ENCODE measurements at regions not wholly inside any gene's neighbourhood (a gene's known extent, or its start where the extent isn't known, plus 50 kb on each side); places are given as distances from the start of the nearest gene placed in this dataset.
"Not testable (repeated sequence)": the region's sequence is repeated elsewhere in the genome, so short reads cannot be mapped to it uniquely, and the experiment has no call there.

DNA sequence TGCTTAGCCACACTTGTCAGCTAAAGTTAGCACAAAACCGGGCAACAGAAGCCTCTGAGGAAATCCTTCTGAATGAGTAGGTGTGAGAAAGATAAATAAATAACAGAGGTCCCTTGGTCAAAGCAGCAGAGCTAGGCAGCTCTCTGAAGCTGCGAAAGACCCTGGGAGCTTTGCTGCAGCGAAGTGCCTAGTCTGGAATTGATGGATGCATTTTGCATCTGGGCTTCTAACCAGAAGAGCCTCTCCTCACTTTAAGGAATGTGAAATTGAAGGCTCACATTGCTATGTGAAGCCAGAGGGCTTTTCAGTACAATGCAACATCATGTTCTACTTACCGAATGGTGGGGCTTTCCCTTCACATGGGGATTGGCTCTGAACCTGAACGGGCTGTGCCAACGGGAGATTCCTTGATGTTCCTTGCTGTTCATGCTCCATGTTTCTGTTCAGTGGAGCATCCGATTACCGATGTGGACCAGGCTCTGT lies 274.6 kb downstream of the HS3ST3B1 start:
- no peak for DNase-seq (ENCODE audit: extremely low spot score)
- CTCF ChIA-PET, result interaction anchor here (1.5 kb wide), 1 partner anchor 17 kb away, joined by 4 read pairs; no protein-coding TSS in a partner anchor
- POLR2A ChIA-PET, result no interaction called here
- TF ChIP-seq, protein P1, sequence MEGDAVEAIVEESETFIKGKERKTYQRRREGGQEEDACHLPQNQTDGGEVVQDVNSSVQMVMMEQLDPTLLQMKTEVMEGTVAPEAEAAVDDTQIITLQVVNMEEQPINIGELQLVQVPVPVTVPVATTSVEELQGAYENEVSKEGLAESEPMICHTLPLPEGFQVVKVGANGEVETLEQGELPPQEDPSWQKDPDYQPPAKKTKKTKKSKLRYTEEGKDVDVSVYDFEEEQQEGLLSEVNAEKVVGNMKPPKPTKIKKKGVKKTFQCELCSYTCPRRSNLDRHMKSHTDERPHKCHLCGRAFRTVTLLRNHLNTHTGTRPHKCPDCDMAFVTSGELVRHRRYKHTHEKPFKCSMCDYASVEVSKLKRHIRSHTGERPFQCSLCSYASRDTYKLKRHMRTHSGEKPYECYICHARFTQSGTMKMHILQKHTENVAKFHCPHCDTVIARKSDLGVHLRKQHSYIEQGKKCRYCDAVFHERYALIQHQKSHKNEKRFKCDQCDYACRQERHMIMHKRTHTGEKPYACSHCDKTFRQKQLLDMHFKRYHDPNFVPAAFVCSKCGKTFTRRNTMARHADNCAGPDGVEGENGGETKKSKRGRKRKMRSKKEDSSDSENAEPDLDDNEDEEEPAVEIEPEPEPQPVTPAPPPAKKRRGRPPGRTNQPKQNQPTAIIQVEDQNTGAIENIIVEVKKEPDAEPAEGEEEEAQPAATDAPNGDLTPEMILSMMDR (IDR thresholded peaks at IDR 0.05; ENCODE audit: control extremely low read depth, extremely low read depth, low read depth, missing control alignments), result no peak

DNA sequence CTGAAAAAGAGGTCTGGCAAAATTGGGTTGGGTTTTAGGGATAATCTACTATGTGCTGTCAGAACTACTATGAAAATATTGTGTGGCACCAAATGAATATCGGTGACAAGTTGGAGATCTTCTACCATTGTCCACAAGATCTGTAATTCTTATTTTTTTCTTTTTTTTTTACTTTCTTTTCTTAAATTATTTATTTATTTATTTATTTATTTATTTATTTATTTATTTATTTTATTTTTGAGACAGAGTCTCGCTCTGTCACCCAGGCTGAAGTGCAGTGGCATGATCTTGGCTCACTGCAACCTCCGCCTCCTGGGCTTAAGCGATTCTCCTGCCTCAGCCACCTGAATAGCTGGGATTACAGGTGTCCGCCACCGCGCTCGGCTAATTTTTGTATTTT lies 259.4 kb downstream of the HS3ST3B1 start:
- DNase-seq (ENCODE audit: extremely low spot score); POLR2A ChIA-PET; CTCF ChIA-PET: not testable (repeated sequence)

DNA sequence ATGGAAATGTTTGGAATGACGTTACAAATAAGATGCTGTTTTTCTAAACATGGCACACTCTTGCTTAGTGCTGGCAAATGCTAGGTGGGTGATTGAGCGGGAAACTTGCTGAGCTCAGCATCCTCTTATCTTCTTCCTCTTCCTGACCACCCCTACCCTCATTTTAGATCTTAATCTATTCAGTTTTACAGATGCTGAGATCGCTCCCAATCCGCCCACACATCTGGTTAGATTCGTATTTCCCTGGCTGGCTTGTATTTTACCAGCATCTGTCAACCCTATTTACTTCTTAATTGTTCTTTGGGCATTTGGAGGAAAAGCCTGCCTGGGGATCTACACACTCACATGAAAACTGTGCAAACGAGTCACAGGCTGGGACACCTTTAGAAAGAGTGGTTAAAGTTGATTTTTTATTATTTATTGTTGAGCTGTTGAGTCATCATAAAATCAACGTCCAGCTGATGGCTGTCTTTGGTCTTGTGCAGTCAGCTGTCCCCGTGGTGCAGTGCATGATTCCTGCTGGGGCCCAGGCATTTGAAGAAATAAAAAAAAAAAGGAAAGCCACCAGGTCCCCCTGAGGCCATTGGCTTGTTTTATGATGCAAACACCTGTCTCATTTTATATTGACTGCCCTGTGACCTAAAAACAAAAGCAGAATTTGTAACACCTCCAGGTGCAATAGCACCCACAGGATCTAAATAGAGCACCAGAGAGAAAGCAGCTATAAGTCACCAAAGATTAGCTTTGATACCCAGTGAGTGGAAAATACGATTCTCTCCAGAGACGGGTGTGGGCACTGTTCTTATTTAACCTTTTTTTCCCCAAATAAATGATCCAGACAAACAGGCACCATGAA lies 258.6 kb downstream of the HS3ST3B1 start:
- TF ChIP-seq, protein P1 (IDR thresholded peaks at IDR 0.05; ENCODE audit: control extremely low read depth, extremely low read depth, low read depth, missing control alignments), result no peak
- ChIA-PET POLR2A (no interaction called here), CTCF (no interaction called here)
- DNase-seq (ENCODE audit: extremely low spot score), result no peak

DNA sequence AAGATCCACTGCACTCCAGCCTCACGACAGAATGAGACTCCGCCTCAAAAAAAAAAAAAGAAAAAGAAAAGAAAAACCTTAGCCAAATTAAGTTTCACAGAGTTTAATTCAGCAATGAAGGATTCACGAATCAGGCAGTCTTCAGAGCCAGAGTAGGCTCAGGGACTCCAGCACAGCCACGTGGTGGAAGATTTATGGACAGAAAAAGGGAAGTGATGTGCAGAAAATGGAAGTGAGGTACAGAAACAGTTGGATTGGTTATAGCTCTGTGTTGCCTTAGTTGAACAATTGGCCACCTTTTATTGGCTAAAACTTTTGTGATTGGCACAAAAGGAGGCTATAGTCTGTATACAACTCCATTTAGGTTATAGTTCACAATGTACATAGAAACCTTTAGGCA lies 256.6 kb downstream of the HS3ST3B1 start:
- no peak for DNase-seq (ENCODE audit: extremely low spot score)
- ChIA-PET CTCF (no interaction called here), POLR2A (no interaction called here)
- TF ChIP-seq, protein P1 (IDR thresholded peaks at IDR 0.05; ENCODE audit: control extremely low read depth, extremely low read depth, low read depth, missing control alignments), result no peak

DNA sequence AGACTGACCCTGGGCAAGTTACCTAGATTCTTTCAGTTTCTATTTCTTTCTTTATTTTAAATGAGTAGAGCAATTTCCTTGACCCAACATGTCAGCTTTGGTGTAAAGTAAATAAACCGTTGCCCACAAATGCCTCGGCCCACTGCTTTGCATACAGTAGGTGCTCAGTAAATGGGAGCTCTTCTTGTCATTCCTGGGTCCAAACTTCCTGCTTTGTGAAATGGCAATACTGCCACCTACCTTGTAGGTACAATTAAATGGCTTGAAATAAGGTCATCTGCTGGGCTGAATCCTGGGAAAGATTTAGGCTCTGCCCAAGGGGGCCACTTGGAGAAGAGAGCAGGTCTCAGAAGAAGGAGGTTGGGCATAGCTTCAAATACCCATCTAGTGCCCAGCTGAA lies 253.0 kb downstream of the HS3ST3B1 start:
- ChIA-PET CTCF (interaction anchor here (1.0 kb wide), 1 partner anchor 24 kb away, joined by 3 read pairs; no protein-coding TSS in a partner anchor), POLR2A (no interaction called here)
- DNase-seq (ENCODE audit: extremely low spot score), result no peak
- TF ChIP-seq, protein P1 (IDR thresholded peaks at IDR 0.05; ENCODE audit: control extremely low read depth, extremely low read depth, low read depth, missing control alignments), result no peak

DNA sequence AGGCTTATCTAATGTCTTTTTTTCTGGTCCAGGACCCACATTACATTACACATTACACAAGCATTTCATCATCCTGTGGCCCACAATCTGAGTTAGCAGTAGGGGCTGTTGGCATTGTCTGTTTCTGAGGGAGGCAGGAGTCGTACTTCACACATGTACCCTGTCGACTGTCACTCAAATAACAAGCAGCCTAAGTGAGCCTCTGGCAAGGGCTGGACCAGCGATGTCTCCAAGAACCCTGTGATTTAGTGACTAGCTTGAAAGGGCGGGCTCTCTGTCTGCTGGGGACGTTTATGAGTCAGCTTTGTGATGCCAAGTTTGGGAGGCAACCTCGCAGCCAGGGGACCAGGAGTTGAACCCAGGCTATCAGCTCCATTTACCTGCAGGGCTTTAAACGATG lies 251.4 kb downstream of the HS3ST3B1 start:
- POLR2A ChIA-PET, result no interaction called here
- CTCF ChIA-PET, result interaction anchor here (1.0 kb wide), 1 partner anchor 9 kb away, joined by 3 read pairs; no protein-coding TSS in a partner anchor
- DNase-seq (ENCODE audit: extremely low spot score), result no peak
- TF ChIP-seq, protein P1 (IDR thresholded peaks at IDR 0.05; ENCODE audit: control extremely low read depth, extremely low read depth, low read depth, missing control alignments), result no peak

DNA sequence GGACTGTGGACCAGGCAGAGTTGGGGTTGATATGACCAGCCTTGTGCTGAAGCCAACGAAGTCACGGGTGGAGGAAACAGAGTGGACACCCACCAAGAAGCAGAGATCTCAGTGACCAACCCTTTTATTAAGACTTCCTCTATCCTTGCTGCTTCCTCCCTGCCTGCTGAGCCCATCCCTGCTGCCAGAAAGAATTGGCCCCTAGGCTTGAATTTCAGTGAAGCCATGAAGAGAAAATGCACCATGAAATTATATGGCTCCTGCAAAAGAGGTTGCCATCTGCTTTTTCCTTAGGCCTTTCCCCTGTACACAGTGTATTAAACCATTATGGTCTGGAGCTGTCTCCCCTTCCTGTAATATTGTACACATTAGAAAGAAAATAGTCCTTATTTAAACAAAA lies 246.7 kb downstream of the HS3ST3B1 start:
- DNase-seq (ENCODE audit: extremely low spot score), result no peak
- CTCF ChIA-PET, result interaction anchor here (1.2 kb wide), 1 partner anchor 9 kb away, joined by 4 read pairs; no protein-coding TSS in a partner anchor
- TF ChIP-seq, protein P1 (IDR thresholded peaks at IDR 0.05; ENCODE audit: control extremely low read depth, extremely low read depth, low read depth, missing control alignments), result no peak
- POLR2A ChIA-PET, result no interaction called here
